Transverse colon (tissue), 4 donors: ENCODE measurements at regions not wholly inside any gene's neighbourhood (a gene's known extent, or its start where the extent isn't known, plus 50 kb on each side); places are given as distances from the start of the nearest gene placed in this dataset.

ENCODE experiments used
- DNase-seq: peaks from one replicate; pipeline ENCODE4 v3.0.0-alpha.2; 2019
- H3K27ac ChIP-seq, 4 donors: fragments of 200-600 bp; sonication (generic); 2 replicates each; pipeline ENCODE4 v1.5.1; 2016 to 2018; ENCODE audit warnings: inconsistent platforms in 4 of 4
- H3K27me3 ChIP-seq: fragments of 200-600 bp; sonication (generic); 2 replicates; pipeline ENCODE4 v1.5.1; 2017; ENCODE audit warnings: inconsistent platforms
- H3K36me3 ChIP-seq, 4 donors: fragments of 200-600 bp; sonication (generic); 2 replicates each; pipeline ENCODE4 v1.5.1; 2017 to 2019; ENCODE audit warnings: inconsistent platforms in 4 of 4
- H3K4me1 ChIP-seq, 4 donors: fragments of 200-600 bp; sonication (generic); 2 replicates each; pipeline ENCODE4 v1.5.1; 2017 to 2020; ENCODE audit warnings: inconsistent platforms in 4 of 4
- H3K4me3 ChIP-seq, 4 donors: fragments of 200-600 bp; sonication (generic); 1 replicate in 1 of 4; 2 replicates in 3 of 4; pipeline versions ENCODE4 v1.5.1 to v1.6.1; 2017 to 2019; ENCODE audit warnings: inconsistent platforms in 4 of 4
- H3K9me3 ChIP-seq, 2 donors: fragments of 200-600 bp; sonication (generic); 2 replicates each; pipeline ENCODE4 v1.5.1; 2017 to 2019; ENCODE audit warnings: inconsistent platforms in 2 of 2
- EP300 ChIP-seq: sonication (generic); formaldehyde crosslinking; IDR thresholded peaks from one replicate; pipeline ENCODE4 v1.6.1; 2017; ENCODE audit warnings: antibody characterized with exemption, low read depth
- POLR2A ChIP-seq: fragments of 450-650 bp; IDR thresholded peaks from one replicate; pipeline ENCODE4 v1.6.1; 2016; ENCODE audit warnings: antibody characterized with exemption, mild to moderate bottlenecking, moderate library complexity
- POLR2AphosphoS5 ChIP-seq, 3 donors: sonication (generic); formaldehyde crosslinking; IDR thresholded peaks; one replicate each; pipeline ENCODE4 v1.6.1; 2016; ENCODE audit warnings: antibody characterized with exemption in 3 of 3
- WGBS, 2 donors: methylation state at CpG; one replicate each; pipeline ENCODE4 v1.1.5; 2018; ENCODE audit warnings: low coverage in 1 of 2; 5-methylcytosine and 5-hydroxymethylcytosine counted together
- in situ Hi-C, 4 donors: fragments of 200-750 bp; cut with MboI; loops; one replicate each; pipeline versions ENCODE4 v1.15.0 to v1.15.1; 2017; ENCODE audit warnings: low sequenced_read_pairs in 3 of 4, low pct_ligation_motif_present in 1 of 4, low pct_unique_long_range_greater_than_20kb in 1 of 4
- intact Hi-C: fragments of 100-400 bp; cut with DNase I; formaldehyde crosslinking; loops from one replicate; pipeline ENCODE4 v1.15.1; 2023; ENCODE audit warnings: low total_unique reads
- TF ChIP-seq, protein P1 (sequence below), 5 experiments: fragments of 200-600 bp in 3 of 5; fragments of 450-650 bp in 2 of 5; sonication (generic) in 3 of 5; IDR thresholded peaks; 1 replicate in 2 of 5; 2 replicates in 3 of 5; pipeline ENCODE4 v1.5.1; 2016 to 2017; ENCODE audit warnings: antibody characterized with exemption in 5 of 5, inconsistent platforms in 3 of 5, mild to moderate bottlenecking in 2 of 5, moderate library complexity in 1 of 5

DNA sequence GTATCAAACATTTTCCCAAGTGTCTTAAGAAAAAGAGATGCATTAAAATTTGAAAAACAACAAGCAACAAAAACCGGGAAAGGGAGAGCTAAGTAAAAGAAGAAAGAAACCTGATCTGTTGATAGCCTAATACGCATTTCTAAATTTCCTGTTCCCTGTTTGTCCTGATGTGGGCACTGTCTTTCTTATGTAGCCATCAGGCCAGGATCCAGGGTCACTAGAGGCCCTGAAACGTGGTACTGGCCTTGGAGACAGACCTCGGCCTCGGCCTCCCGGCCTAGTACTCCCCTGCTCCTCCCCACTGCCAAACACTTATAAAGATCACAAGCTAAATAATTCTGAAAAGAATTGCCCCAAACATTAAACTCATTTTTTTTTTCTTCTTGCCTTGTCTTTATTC, 547.2 kb downstream of the IRX1 start:
- 53 to 73% methylated on average over 6 of the region's 6 CpGs for WGBS, 2 donors
- Histone ChIP-seq H3K4me3 (no peak overlapping the region), H3K36me3 (no peaks in the 10 kb centered on the region), H3K27ac (no peak overlapping the region), H3K9me3 (no peaks in the 10 kb centered on the region), H3K4me1 (no peaks in the 10 kb centered on the region), H3K27me3 (no peaks in the 10 kb centered on the region)
- no peak for DNase-seq
- in situ Hi-C loops, result no loop called here
- TF ChIP-seq POLR2A (no peak), EP300 (no peak), POLR2AphosphoS5 (IDR thresholded peaks at IDR 0.05) (no peak)
- TF ChIP-seq, protein P1, sequence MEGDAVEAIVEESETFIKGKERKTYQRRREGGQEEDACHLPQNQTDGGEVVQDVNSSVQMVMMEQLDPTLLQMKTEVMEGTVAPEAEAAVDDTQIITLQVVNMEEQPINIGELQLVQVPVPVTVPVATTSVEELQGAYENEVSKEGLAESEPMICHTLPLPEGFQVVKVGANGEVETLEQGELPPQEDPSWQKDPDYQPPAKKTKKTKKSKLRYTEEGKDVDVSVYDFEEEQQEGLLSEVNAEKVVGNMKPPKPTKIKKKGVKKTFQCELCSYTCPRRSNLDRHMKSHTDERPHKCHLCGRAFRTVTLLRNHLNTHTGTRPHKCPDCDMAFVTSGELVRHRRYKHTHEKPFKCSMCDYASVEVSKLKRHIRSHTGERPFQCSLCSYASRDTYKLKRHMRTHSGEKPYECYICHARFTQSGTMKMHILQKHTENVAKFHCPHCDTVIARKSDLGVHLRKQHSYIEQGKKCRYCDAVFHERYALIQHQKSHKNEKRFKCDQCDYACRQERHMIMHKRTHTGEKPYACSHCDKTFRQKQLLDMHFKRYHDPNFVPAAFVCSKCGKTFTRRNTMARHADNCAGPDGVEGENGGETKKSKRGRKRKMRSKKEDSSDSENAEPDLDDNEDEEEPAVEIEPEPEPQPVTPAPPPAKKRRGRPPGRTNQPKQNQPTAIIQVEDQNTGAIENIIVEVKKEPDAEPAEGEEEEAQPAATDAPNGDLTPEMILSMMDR (IDR thresholded peaks at IDR 0.05), result no peak
- intact Hi-C loops, result no loop called here

DNA sequence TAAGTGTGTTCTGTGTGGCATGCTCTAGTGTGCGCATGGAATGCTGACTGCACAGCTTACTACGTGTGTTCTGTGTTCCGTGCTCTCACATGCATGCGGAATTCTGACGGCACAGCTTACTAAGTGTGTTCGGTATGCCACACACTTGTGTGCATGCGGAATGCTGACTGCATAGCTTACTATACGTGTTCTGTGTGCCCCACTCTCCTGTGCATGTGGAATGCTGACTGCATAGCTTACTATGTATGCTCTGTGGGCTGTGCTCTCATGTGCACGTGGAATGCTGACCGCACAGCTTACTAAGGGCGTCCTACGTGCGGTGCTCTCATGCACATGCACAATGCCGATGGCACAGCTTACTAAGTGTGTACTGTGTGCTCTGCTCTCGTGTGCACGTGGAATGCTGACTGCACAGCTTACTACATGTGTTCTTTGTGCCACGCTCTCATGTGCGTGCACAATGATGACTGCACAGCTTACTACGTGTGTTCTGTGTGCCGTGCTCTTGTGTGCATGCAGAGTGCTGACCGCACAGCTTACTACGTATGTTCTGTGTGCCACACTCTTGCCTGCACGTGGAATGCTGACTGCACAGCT, 548.9 kb downstream of the IRX1 start:
- Histone ChIP-seq H3K27me3 (no peaks in the 10 kb centered on the region), H3K27ac (no peak overlapping the region), H3K4me1 (no peaks in the 10 kb centered on the region), H3K4me3 (no peak overlapping the region), H3K9me3 (no peaks in the 10 kb centered on the region), H3K36me3 (no peaks in the 10 kb centered on the region)
- in situ Hi-C loops, result no loop called here
- 91% methylated on average over 23 of the region's 23 CpGs; no CpG with 5 or more reads in 1 of the 2 donors for WGBS, 2 donors
- TF ChIP-seq, protein P1 (IDR thresholded peaks at IDR 0.05), result no peak
- TF ChIP-seq POLR2A (no peak), EP300 (no peak), POLR2AphosphoS5 (IDR thresholded peaks at IDR 0.05) (no peak)
- intact Hi-C loops, result no loop called here
- no peak for DNase-seq

DNA sequence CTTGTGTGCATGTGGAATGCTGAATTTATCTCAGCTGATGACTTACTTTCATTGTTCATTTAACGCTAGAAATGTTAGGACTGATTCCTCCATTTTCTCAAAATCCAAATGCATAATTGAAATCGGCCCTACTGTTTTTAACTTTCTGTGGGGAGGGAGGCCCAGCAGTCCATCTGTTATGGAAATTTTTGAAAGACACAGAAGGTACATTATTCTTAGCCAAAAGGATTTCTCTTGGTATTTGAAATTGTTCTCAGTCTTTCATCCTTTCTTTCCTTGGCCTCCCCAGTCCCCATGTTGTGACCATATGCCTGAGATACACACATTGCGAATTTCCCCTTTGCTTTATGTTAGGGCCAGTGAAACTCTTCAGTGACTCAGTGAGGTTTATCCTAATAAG, 549.9 kb downstream of the IRX1 start:
- Histone ChIP-seq H3K36me3 (no peaks in the 10 kb centered on the region), H3K27ac (no peak overlapping the region), H3K4me3 (no peak overlapping the region), H3K9me3 (no peaks in the 10 kb centered on the region), H3K27me3 (no peaks in the 10 kb centered on the region), H3K4me1 (no peaks in the 10 kb centered on the region)
- no peak for DNase-seq
- intact Hi-C loops, result no loop called here
- in situ Hi-C loops, result no loop called here
- TF ChIP-seq EP300 (no peak), POLR2A (no peak), POLR2AphosphoS5 (IDR thresholded peaks at IDR 0.05) (no peak)
- WGBS, 2 donors, result 85% methylated on average over 3 of the region's 3 CpGs; no CpG with 5 or more reads in 1 of the 2 donors

DNA sequence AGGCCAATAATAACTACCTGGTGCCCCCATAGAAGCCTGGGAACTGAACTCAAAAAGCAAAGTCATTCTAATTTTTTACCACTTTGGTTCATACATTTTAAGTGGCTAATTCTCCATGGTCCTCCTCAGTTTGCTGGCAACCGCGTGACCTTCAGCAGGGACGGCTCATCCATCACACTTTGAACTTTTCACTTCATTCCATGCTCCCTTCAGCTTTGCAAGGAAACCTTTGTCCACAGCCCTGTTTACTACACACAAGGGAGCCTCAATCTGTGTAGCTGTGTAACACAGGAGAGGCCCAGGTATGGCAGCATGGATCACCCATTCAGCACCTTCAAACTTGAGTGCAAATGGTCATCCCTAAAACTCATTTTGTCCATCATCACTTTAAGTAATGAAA, 552.4 kb downstream of the IRX1 start:
- DNase-seq, result no peak

More for the DNA sequence above, 552.4 kb downstream of the IRX1 start:
- intact Hi-C loops (no loop called here), in situ Hi-C loops (no loop called here)
- WGBS, 2 donors, result 86 to 100% methylated on average over 2 to 3 of the region's 3 CpGs
- Histone ChIP-seq H3K27ac (no peak overlapping the region), H3K27me3 (no peaks in the 10 kb centered on the region), H3K36me3 (no peaks in the 10 kb centered on the region), H3K4me1 (no peaks in the 10 kb centered on the region), H3K9me3 (no peaks in the 10 kb centered on the region), H3K4me3 (no peak overlapping the region)
- TF ChIP-seq EP300 (no peak), POLR2A (no peak), POLR2AphosphoS5 (IDR thresholded peaks at IDR 0.05) (no peak)
- TF ChIP-seq, protein P1 (IDR thresholded peaks at IDR 0.05), result no peak
